ENCODE measurements at regions not wholly inside any gene's neighbourhood (a gene's known extent, or its start where the extent isn't known, plus 50 kb on each side); places are given as distances from the start of the nearest gene placed in this dataset.

DNA sequence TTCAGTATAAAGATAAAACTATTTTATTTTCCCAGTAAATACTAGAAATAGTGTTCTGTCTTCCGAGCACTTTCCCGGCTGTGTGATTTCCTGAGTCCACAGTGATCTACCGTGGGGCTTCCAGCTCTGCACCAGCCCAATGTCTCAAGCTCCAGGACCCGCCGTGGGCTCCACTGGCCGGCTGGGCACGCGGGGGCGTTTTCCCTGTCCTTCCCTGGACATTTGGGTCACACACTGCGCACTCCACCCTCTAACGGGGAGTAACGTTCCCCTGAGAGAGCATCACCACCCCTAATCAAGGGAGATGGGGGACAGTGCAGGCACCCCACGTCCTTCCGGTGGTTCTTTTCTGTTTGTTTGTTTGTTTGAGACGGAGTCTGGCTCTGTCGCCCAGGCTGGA is 844.6 kb upstream of the FRG1 start:
- Histone ChIP-seq H3K36me3 (ENCODE audit: control insufficient read depth, insufficient read depth, low read length) (no peaks in the 10 kb centered on the region), H3K9me3 (ENCODE audit: control insufficient read depth, insufficient read depth, low read depth, low read length) (no peaks in the 10 kb centered on the region), H3K4me3 (ENCODE audit: low read depth in 2 of 2, low read length in 2 of 2) (no peak overlapping the region), H3K4me1 (ENCODE audit: control insufficient read depth, insufficient read depth, low read length) (no peaks in the 10 kb centered on the region), H3K27ac (ENCODE audit: low read length) (no peak overlapping the region), H3K27me3 (ENCODE audit: control insufficient read depth, insufficient read depth, low read length) (no peaks in the 10 kb centered on the region)
- intact Hi-C loops (cut with micrococcal nuclease; ENCODE audit: unreplicated experiment) = no loop called here
- DNase-seq (ENCODE audit: low read depth, low spot score) (no peak), ATAC-seq (no peak)
- TF ChIP-seq POLR2AphosphoS5 (IDR thresholded peaks at IDR 0.05; ENCODE audit: low read depth, low read length) (no peak), SIN3A (IDR thresholded peaks at IDR 0.05; ENCODE audit: borderline replicate concordance, insufficient read depth, low read depth, low read length) (no peak), TCF7L2 (IDR thresholded peaks at IDR 0.05; ENCODE audit: low read depth, low read length) (no peak)
- TF ChIP-seq, protein P1, sequence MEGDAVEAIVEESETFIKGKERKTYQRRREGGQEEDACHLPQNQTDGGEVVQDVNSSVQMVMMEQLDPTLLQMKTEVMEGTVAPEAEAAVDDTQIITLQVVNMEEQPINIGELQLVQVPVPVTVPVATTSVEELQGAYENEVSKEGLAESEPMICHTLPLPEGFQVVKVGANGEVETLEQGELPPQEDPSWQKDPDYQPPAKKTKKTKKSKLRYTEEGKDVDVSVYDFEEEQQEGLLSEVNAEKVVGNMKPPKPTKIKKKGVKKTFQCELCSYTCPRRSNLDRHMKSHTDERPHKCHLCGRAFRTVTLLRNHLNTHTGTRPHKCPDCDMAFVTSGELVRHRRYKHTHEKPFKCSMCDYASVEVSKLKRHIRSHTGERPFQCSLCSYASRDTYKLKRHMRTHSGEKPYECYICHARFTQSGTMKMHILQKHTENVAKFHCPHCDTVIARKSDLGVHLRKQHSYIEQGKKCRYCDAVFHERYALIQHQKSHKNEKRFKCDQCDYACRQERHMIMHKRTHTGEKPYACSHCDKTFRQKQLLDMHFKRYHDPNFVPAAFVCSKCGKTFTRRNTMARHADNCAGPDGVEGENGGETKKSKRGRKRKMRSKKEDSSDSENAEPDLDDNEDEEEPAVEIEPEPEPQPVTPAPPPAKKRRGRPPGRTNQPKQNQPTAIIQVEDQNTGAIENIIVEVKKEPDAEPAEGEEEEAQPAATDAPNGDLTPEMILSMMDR (IDR thresholded peaks at IDR 0.05) = no peak
- TF ChIP-seq, protein P2, sequence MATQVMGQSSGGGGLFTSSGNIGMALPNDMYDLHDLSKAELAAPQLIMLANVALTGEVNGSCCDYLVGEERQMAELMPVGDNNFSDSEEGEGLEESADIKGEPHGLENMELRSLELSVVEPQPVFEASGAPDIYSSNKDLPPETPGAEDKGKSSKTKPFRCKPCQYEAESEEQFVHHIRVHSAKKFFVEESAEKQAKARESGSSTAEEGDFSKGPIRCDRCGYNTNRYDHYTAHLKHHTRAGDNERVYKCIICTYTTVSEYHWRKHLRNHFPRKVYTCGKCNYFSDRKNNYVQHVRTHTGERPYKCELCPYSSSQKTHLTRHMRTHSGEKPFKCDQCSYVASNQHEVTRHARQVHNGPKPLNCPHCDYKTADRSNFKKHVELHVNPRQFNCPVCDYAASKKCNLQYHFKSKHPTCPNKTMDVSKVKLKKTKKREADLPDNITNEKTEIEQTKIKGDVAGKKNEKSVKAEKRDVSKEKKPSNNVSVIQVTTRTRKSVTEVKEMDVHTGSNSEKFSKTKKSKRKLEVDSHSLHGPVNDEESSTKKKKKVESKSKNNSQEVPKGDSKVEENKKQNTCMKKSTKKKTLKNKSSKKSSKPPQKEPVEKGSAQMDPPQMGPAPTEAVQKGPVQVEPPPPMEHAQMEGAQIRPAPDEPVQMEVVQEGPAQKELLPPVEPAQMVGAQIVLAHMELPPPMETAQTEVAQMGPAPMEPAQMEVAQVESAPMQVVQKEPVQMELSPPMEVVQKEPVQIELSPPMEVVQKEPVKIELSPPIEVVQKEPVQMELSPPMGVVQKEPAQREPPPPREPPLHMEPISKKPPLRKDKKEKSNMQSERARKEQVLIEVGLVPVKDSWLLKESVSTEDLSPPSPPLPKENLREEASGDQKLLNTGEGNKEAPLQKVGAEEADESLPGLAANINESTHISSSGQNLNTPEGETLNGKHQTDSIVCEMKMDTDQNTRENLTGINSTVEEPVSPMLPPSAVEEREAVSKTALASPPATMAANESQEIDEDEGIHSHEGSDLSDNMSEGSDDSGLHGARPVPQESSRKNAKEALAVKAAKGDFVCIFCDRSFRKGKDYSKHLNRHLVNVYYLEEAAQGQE (IDR thresholded peaks at IDR 0.05; ENCODE audit: insufficient read depth in 1 of 2, low read depth in 2 of 2, low read length in 1 of 2) = no peak
- ChIA-PET POLR2A (no interaction called here), CTCF (no interaction called here)
- in situ Hi-C loops (cut with HindIII; ENCODE audit: low pct_unique_long_range_greater_than_20kb, low sequenced_read_pairs) = no loop called here
- no TSS peak for BruUV-seq (replicated peaks)

DNA sequence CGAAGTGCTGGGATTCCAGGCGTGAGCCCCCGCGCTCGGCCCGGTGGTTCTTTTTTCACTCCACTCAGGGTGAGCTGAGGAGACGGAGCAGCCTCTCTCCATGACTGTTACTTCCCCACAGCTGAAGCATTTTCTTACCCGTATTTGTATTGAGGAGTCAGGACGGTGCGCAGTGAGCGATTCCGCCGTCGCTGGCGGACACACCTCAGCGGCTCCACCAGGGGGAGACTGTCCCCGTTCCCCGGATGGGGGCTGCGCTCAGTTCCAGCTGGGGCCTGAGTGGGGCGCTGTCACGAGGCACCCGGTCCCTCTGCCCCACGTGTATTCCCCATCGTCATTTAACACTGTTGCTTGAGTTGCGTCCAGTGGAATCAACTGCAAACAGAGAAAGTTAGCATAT is 844.0 kb upstream of the FRG1 start:
- H3K36me3 ChIP-seq (ENCODE audit: control insufficient read depth, insufficient read depth, low read length) = no peaks in the 10 kb centered on the region
- TF ChIP-seq, protein P1 (IDR thresholded peaks at IDR 0.05) = no peak
- TF ChIP-seq TCF7L2 (IDR thresholded peaks at IDR 0.05; ENCODE audit: low read depth, low read length) = no peak
- TF ChIP-seq SIN3A (IDR thresholded peaks at IDR 0.05; ENCODE audit: borderline replicate concordance, insufficient read depth, low read depth, low read length) = no peak
- TF ChIP-seq, protein P2 (IDR thresholded peaks at IDR 0.05; ENCODE audit: insufficient read depth in 1 of 2, low read depth in 2 of 2, low read length in 1 of 2) = no peak
- CTCF ChIA-PET = no interaction called here
- H3K9me3 ChIP-seq (ENCODE audit: control insufficient read depth, insufficient read depth, low read depth, low read length) = no peaks in the 10 kb centered on the region
- ATAC-seq (no peak), DNase-seq (ENCODE audit: low read depth, low spot score) (no peak)
- H3K27me3 ChIP-seq (ENCODE audit: control insufficient read depth, insufficient read depth, low read length) = no peaks in the 10 kb centered on the region
- H3K4me3 ChIP-seq (ENCODE audit: low read depth in 2 of 2, low read length in 2 of 2) = no peak overlapping the region
- intact Hi-C loops (cut with micrococcal nuclease; ENCODE audit: unreplicated experiment) = no loop called here
- in situ Hi-C loops (cut with HindIII; ENCODE audit: low pct_unique_long_range_greater_than_20kb, low sequenced_read_pairs) = no loop called here
- BruUV-seq (replicated peaks) = no TSS peak
- POLR2A ChIA-PET = no interaction called here
- no peaks in the 10 kb centered on the region for H3K4me1 ChIP-seq (ENCODE audit: control insufficient read depth, insufficient read depth, low read length)
- no peak overlapping the region for H3K27ac ChIP-seq (ENCODE audit: low read length)
